ENCODE measurements at regions not wholly inside any gene's neighbourhood (a gene's known extent, or its start where the extent isn't known, plus 50 kb on each side); places are given as distances from the start of the nearest gene placed in this dataset.

GRCh38 chr16:7013990-7014389 is 318.7 kb upstream of the RBFOX1 start:
- TF ChIP-seq ZNF138 (tag by site-specific recombination; IDR thresholded peaks at IDR 0.05; ENCODE audit: borderline replicate concordance) (no peak), CTCF (tag by site-specific recombination; IDR thresholded peaks at IDR 0.05) (no peak), ZXDB (tag by site-specific recombination; IDR thresholded peaks at IDR 0.05) (no peak), PRDM4 (tag by site-specific recombination; IDR thresholded peaks at IDR 0.05) (no peak), ELK4 (IDR thresholded peaks at IDR 0.05; ENCODE audit: borderline replicate concordance, low read depth, low read length) (no peak), ZBTB49 (tag by site-specific recombination; IDR thresholded peaks at IDR 0.05; ENCODE audit: low read depth) (no peak), ZNF169 (tag by site-specific recombination; IDR thresholded peaks at IDR 0.05) (no peak), SP2 (tag by site-specific recombination; IDR thresholded peaks at IDR 0.05) (no peak), KLF10 (tag by site-specific recombination; IDR thresholded peaks at IDR 0.05) (no peak), ZBTB48 (tag by site-specific recombination; IDR thresholded peaks at IDR 0.05) (no peak), REST (tag by site-specific recombination; IDR thresholded peaks at IDR 0.05) (peak; percentile 90)

Measured in HEK293 (cell line).